ENCODE measurements at regions not wholly inside any gene's neighbourhood (a gene's known extent, or its start where the extent isn't known, plus 50 kb on each side); places are given as distances from the start of the nearest gene placed in this dataset.

GRCh38 chr15:39515765-39516164, 65.1 kb upstream of the THBS1 start:
- Histone ChIP-seq H3K36me3 (replicated peaks in 1 of 2; ENCODE audit: control insufficient read depth in 1 of 2, insufficient read depth in 2 of 2, low read length in 1 of 2) (no peaks in the 10 kb centered on the region), H3K9me2 (no peaks in the 10 kb centered on the region), H3K9me3 (no peaks in the 10 kb centered on the region), H4K20me1 (ENCODE audit: insufficient read depth) (no peaks in the 10 kb centered on the region), H3K4me1 (ENCODE audit: control insufficient read depth in 1 of 2, insufficient read depth in 2 of 2, low read depth in 1 of 2, low read length in 1 of 2) (peaks cover 5 to 6% of the 10 kb centered on the region in 2 experiments; a peak in 1 of 4 replicates), H3K4me2 (no peak overlapping the region), H3K9ac (no peak overlapping the region), H2AFZ (ENCODE audit: low read depth) (no peak overlapping the region), H3K27ac (ENCODE audit: low read depth in 2 of 2, low read length in 1 of 2) (no peak overlapping the region), H3K79me2 (ENCODE audit: insufficient read depth) (no peaks in the 10 kb centered on the region), H3K4me3 (ENCODE audit: low read depth in 2 of 2, low read length in 1 of 2) (no peak overlapping the region), H3F3A (replicated peaks; ENCODE audit: insufficient read depth) (peaks cover 5% of the 10 kb centered on the region), H3K27me3 (ENCODE audit: insufficient read depth) (no peaks in the 10 kb centered on the region)
- TF ChIP-seq ELF1 (IDR thresholded peaks at IDR 0.05) (no peak), MEF2A (IDR thresholded peaks at IDR 0.05; ENCODE audit: borderline replicate concordance, low read depth) (no peak), EZH2phosphoT487 (IDR thresholded peaks at IDR 0.05; ENCODE audit: borderline replicate concordance, low read depth) (no peak), GATA2 (CRISPR knock-in tag; IDR thresholded peaks at IDR 0.05) (no peak), RFX5 (IDR thresholded peaks at IDR 0.05; ENCODE audit: low read length) (no peak), GABPA (IDR thresholded peaks at IDR 0.05; ENCODE audit: low read depth) (no peak)
- DNase-seq: no peak
- 61% methylated on average over 3 of the region's 3 CpGs for WGBS (ENCODE audit: low lambda C conversion rate)
- POLR2A ChIA-PET: no interaction called here
- CTCF ChIA-PET: interaction anchor here (1.1 kb wide), 1 partner anchor 28 kb away, joined by 3 read pairs; no protein-coding TSS in a partner anchor

DNA sequence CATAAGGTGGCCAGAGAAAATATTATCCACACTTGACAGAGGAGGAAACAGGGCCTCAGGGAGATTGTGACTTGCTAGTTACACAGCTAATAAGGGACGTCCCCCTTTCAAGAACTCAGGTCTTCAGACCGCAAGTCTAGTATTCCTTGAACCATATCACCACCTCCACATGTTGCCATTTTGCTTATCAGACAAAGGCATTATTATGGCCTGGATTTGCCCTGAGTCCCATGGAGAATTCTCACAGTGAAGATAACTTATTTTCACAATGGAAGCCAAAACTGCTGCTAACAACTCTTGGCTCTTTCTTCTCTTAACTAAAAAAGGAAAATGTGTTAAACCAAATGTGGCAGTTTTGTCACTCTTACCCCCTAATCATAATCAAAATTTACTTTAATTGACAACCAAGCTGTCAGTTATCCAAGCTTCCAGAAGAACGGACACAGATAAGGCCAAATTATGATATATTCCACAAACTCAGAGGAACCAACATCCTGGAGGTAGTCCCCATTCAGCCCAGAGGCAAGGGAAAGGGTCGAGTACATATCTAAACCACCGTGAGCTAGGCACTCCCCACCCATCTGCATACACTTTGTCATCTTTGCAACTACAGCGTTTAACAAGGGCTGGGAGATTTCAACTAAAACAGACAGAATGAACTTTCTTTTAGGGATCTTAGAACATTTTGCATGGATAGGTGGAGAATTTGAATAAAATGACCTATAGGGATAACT, 63.6 kb upstream of the THBS1 start:
- 64% methylated on average over 6 of the region's 6 CpGs for WGBS (ENCODE audit: low lambda C conversion rate)
- no peaks in the 10 kb centered on the region for H3K9me2 ChIP-seq
- CTCF ChIA-PET: interaction anchor here (0.8 to 1.0 kb wide), 2 partner anchors 9 to 24 kb away, joined by 3 to 4 read pairs; no protein-coding TSS in a partner anchor

More for the DNA sequence above, 63.6 kb upstream of the THBS1 start:
- Histone ChIP-seq H3K9ac (no peak overlapping the region), H3K27ac (ENCODE audit: low read depth in 2 of 2, low read length in 1 of 2) (no peak overlapping the region), H3K4me3 (ENCODE audit: low read depth in 2 of 2, low read length in 1 of 2) (no peak overlapping the region), H3K79me2 (ENCODE audit: insufficient read depth) (no peaks in the 10 kb centered on the region), H3K27me3 (ENCODE audit: insufficient read depth) (no peaks in the 10 kb centered on the region), H3K4me2 (no peak overlapping the region), H2AFZ (ENCODE audit: low read depth) (no peak overlapping the region), H3K36me3 (replicated peaks in 1 of 2; ENCODE audit: control insufficient read depth in 1 of 2, insufficient read depth in 2 of 2, low read length in 1 of 2) (no peaks in the 10 kb centered on the region), H3K4me1 (ENCODE audit: control insufficient read depth in 1 of 2, insufficient read depth in 2 of 2, low read depth in 1 of 2, low read length in 1 of 2) (no peaks in the 10 kb centered on the region), H4K20me1 (ENCODE audit: insufficient read depth) (no peaks in the 10 kb centered on the region), H3K9me3 (no peaks in the 10 kb centered on the region), H3F3A (replicated peaks; ENCODE audit: insufficient read depth) (no peaks in the 10 kb centered on the region)
- no peak for DNase-seq
- POLR2A ChIA-PET: no interaction called here
- no peak for TF ChIP-seq GABPA (IDR thresholded peaks at IDR 0.05; ENCODE audit: low read depth)
- TF ChIP-seq MEF2A (IDR thresholded peaks at IDR 0.05; ENCODE audit: borderline replicate concordance, low read depth): no peak
- TF ChIP-seq FOSL2 (IDR thresholded peaks at IDR 0.05; ENCODE audit: borderline replicate concordance, low read depth): no peak
- TF ChIP-seq EZH2phosphoT487 (IDR thresholded peaks at IDR 0.05; ENCODE audit: borderline replicate concordance, low read depth): no peak
- TF ChIP-seq NFIC (IDR thresholded peaks at IDR 0.05; ENCODE audit: borderline replicate concordance): no peak
- TF ChIP-seq RFX5 (IDR thresholded peaks at IDR 0.05; ENCODE audit: low read length): no peak
- no peak for TF ChIP-seq FOXJ3 (CRISPR knock-in tag; IDR thresholded peaks at IDR 0.05)
- TF ChIP-seq RAD21 (IDR thresholded peaks at IDR 0.05; ENCODE audit: low read length): no peak
- TF ChIP-seq MXI1 (IDR thresholded peaks at IDR 0.05; ENCODE audit: low read depth, low read length): no peak
- no peak for TF ChIP-seq FOXM1 (IDR thresholded peaks at IDR 0.05; ENCODE audit: low read depth)
- TF ChIP-seq USF2 (IDR thresholded peaks at IDR 0.05; ENCODE audit: borderline replicate concordance, low read depth, low read length): no peak
- TF ChIP-seq, protein P1, sequence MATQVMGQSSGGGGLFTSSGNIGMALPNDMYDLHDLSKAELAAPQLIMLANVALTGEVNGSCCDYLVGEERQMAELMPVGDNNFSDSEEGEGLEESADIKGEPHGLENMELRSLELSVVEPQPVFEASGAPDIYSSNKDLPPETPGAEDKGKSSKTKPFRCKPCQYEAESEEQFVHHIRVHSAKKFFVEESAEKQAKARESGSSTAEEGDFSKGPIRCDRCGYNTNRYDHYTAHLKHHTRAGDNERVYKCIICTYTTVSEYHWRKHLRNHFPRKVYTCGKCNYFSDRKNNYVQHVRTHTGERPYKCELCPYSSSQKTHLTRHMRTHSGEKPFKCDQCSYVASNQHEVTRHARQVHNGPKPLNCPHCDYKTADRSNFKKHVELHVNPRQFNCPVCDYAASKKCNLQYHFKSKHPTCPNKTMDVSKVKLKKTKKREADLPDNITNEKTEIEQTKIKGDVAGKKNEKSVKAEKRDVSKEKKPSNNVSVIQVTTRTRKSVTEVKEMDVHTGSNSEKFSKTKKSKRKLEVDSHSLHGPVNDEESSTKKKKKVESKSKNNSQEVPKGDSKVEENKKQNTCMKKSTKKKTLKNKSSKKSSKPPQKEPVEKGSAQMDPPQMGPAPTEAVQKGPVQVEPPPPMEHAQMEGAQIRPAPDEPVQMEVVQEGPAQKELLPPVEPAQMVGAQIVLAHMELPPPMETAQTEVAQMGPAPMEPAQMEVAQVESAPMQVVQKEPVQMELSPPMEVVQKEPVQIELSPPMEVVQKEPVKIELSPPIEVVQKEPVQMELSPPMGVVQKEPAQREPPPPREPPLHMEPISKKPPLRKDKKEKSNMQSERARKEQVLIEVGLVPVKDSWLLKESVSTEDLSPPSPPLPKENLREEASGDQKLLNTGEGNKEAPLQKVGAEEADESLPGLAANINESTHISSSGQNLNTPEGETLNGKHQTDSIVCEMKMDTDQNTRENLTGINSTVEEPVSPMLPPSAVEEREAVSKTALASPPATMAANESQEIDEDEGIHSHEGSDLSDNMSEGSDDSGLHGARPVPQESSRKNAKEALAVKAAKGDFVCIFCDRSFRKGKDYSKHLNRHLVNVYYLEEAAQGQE (IDR thresholded peaks at IDR 0.05; ENCODE audit: low read depth, low read length): no peak
- TF ChIP-seq, protein P2, sequence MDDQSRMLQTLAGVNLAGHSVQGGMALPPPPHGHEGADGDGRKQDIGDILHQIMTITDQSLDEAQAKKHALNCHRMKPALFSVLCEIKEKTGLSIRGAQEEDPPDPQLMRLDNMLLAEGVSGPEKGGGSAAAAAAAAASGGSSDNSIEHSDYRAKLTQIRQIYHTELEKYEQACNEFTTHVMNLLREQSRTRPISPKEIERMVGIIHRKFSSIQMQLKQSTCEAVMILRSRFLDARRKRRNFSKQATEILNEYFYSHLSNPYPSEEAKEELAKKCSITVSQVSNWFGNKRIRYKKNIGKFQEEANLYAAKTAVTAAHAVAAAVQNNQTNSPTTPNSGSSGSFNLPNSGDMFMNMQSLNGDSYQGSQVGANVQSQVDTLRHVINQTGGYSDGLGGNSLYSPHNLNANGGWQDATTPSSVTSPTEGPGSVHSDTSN (IDR thresholded peaks at IDR 0.05): no peak
- no peak for TF ChIP-seq USF1 (IDR thresholded peaks at IDR 0.05; ENCODE audit: borderline replicate concordance, low read depth)
- TF ChIP-seq GATA2 (CRISPR knock-in tag; IDR thresholded peaks at IDR 0.05): no peak
- no peak for TF ChIP-seq TEAD4 (IDR thresholded peaks at IDR 0.05; ENCODE audit: borderline replicate concordance, insufficient read depth)
- TF ChIP-seq RXRA (IDR thresholded peaks at IDR 0.05; ENCODE audit: borderline replicate concordance, low read depth): no peak

All from SK-N-SH (cell line).